Subcutaneous abdominal adipose tissue (tissue), 5 donors: ENCODE measurements at regions not wholly inside any gene's neighbourhood (a gene's known extent, or its start where the extent isn't known, plus 50 kb on each side); places are given as distances from the start of the nearest gene placed in this dataset.
"Not testable (repeated sequence)": the region's sequence is repeated elsewhere in the genome, so short reads cannot be mapped to it uniquely, and the experiment has no call there.

Experiments
- H3K27ac ChIP-seq: one replicate; pipeline ENCODE4 v1.7.0; 2013; ENCODE audit warnings: low read depth, mild to moderate bottlenecking, inconsistent platforms, low read length, moderate library complexity
- H3K27me3 ChIP-seq, 5 donors: one replicate each; pipeline ENCODE4 v1.7.0; 2013; ENCODE audit warnings: low read length in 5 of 5, inconsistent platforms in 1 of 5; ENCODE audit not compliant: control insufficient read depth in 5 of 5, insufficient read depth in 4 of 5
- H3K36me3 ChIP-seq, 5 donors: one replicate each; pipeline ENCODE4 v1.7.0; 2013; ENCODE audit warnings: low read length in 5 of 5; ENCODE audit not compliant: control insufficient read depth in 5 of 5, insufficient read depth in 5 of 5
- H3K4me1 ChIP-seq, 5 donors: one replicate each; pipeline ENCODE4 v1.7.0; 2013; ENCODE audit warnings: low read length in 5 of 5, mild to moderate bottlenecking in 3 of 5, moderate library complexity in 1 of 5; ENCODE audit not compliant: control insufficient read depth in 5 of 5, insufficient read depth in 5 of 5
- H3K4me3 ChIP-seq, 5 donors: one replicate each; pipeline ENCODE4 v1.7.0; 2013; ENCODE audit warnings: low read length in 5 of 5, low read depth in 1 of 5
- H3K9ac ChIP-seq, 5 donors: one replicate each; pipeline ENCODE4 v1.7.0; 2013; ENCODE audit warnings: low read length in 5 of 5, mild to moderate bottlenecking in 4 of 5, moderate library complexity in 3 of 5
- H3K9me3 ChIP-seq, 5 donors: one replicate each; pipeline ENCODE4 v1.7.0; 2013; ENCODE audit warnings: low read length in 5 of 5; ENCODE audit not compliant: control insufficient read depth in 5 of 5
- donor health status: healthy.
- donor health status: healthy.
- donor health status: healthy.
- donor health status: healthy.
- donor health status: healthy.

DNA sequence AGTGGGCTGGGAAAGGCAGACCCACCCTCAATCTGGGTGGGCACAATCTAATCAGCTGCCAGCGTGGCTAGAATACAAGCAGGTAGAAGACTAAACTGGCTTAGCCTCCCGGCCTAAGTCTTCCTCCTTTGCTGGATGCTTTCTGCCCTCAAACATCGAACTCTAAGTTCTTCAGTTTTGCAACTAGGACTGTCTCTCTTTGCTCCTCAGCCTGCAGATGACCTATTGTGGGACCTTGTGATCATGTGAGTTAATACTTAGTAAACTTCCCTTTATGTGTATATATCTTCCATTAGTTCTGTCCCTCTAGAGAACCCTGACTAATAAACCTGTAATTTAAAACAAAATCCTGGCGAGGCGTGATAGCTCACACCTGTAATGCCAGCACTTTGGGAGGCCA, 51.8 kb upstream of the SLC39A8 start:
- not testable (repeated sequence) for H3K36me3 ChIP-seq, H3K9me3 ChIP-seq, H3K4me1 ChIP-seq, H3K27ac ChIP-seq, H3K27me3 ChIP-seq, H3K9ac ChIP-seq, H3K4me3 ChIP-seq

DNA sequence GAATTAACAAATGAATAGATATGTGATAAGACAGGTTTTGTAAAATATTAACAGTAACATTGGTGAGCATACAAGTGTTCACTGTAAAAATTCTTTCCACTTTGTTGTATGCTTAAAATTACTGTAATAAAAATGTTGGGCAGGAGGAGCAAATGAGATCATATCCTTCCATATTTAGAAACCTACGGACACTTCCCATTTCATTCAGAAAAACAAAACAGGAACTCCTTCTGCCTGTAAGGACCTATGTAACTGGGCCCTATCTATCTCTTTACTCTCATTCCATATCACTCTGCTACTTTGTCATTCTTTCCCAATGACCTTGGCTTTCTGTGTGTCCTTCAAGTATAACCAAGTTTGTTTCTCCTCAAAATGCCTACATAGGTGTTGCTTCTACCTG, 53.7 kb upstream of the SLC39A8 start:
- H3K9me3 ChIP-seq, result no peaks in the 10 kb centered on the region
- H3K36me3 ChIP-seq, result no peaks in the 10 kb centered on the region
- peaks cover 0 to 6% (median 0%) of the 10 kb centered on the region in 5 donors for H3K4me1 ChIP-seq
- H3K27me3 ChIP-seq, result no peaks in the 10 kb centered on the region
- H3K27ac ChIP-seq, result no peak overlapping the region
- no peak overlapping the region for H3K4me3 ChIP-seq
- H3K9ac ChIP-seq, result no peak overlapping the region

DNA sequence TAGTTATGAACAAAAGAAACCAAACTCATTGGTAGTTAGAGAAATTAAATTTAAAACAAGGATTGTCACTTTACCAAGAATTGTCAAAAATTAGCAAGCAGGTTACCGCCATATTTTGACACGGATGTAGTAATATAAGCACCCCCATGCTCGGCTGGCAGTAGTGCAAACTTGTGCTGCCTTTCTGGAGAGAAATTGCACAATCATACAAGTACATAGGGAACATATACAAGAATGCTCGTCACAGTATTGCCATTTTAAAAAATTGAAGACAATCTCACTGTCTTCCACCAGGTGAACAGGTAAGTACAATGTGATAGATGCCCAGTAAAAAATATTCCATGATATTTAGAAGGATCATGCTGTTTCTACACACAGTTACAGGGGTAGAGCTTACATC, 55.6 kb upstream of the SLC39A8 start:
- H3K4me3 ChIP-seq, result no peak overlapping the region
- H3K9me3 ChIP-seq, result no peaks in the 10 kb centered on the region
- H3K27me3 ChIP-seq, result no peaks in the 10 kb centered on the region
- H3K4me1 ChIP-seq, result peaks cover 0 to 10% (median 8%) of the 10 kb centered on the region in 5 donors
- H3K27ac ChIP-seq, result no peak overlapping the region
- H3K9ac ChIP-seq, result no peak overlapping the region
- H3K36me3 ChIP-seq, result no peaks in the 10 kb centered on the region

DNA sequence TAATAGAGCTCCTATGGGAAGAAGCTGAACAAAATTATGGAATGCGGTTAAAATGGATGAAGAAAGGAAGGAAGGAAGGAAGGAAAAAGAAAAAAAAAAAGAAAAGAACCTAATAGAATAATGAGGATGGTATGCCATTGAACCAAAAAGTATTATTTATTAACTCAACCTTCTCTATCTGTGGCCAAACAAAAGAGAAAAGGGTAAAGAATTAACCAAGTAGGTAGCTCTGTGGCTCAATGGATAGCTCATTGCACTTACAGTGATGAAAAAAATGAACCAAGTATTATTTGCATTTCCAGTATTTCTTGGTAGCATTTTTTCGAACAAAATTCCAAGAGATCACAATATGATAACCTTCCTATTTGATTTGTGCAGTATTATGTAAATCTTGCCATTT, 56.9 kb upstream of the SLC39A8 start:
- Histone ChIP-seq H3K4me1 (peaks cover 0 to 10% (median 8%) of the 10 kb centered on the region in 5 donors), H3K36me3 (no peaks in the 10 kb centered on the region), H3K9ac (no peak overlapping the region), H3K4me3 (no peak overlapping the region), H3K9me3 (no peaks in the 10 kb centered on the region), H3K27me3 (no peaks in the 10 kb centered on the region), H3K27ac (no peak overlapping the region)

DNA sequence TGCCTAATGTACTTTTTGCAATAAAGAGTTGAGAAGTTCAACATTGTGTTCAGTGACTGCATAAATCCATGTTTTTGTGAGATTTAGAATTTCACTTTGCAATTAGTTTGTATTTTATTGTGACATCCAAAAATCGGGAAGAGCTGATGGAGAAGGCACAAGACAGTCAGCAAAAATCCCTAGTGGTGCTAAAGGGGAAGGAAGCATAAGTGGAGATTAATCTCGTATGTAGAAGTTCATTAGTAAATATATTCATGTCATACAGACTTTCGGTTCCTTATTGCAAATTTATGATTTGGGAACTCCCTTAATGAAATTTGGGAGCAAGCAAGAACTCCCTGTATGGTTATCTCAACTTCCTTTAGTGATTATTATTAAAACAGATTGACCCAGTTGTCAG, 57.8 kb upstream of the SLC39A8 start:
- H3K27me3 ChIP-seq, result no peaks in the 10 kb centered on the region
- no peak overlapping the region for H3K27ac ChIP-seq
- peaks cover 0 to 10% (median 8%) of the 10 kb centered on the region in 5 donors for H3K4me1 ChIP-seq
- H3K9ac ChIP-seq, result no peak overlapping the region
- H3K4me3 ChIP-seq, result no peak overlapping the region
- no peaks in the 10 kb centered on the region for H3K36me3 ChIP-seq
- H3K9me3 ChIP-seq, result no peaks in the 10 kb centered on the region

DNA sequence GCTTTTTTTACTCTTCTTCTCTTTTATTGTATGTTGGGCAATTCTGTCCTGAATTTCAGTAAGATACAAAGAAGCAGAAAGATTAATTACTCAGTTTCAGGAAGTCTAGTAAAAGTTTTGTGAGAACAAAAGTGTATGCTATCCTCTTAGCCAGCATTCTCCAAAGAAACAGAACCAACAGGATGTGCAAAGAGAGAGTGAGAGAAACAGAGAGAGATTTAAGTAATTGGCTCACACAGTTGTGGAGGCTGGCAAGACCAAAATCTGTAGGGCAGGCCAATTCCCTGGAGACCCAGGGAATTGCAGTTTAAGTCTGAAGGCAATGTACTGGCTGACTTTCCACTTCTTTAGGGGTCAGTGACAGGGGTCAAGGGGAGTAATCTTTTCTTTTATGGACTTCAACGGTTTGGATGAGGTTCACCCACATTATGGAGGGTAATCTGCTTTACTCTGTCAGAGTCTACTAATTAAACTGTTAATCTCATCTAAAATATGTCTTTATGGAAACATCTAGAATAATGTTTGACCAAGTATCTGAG, 59.2 kb upstream of the SLC39A8 start:
- no peaks in the 10 kb centered on the region for H3K9me3 ChIP-seq
- no peak overlapping the region for H3K4me3 ChIP-seq
- peak overlapping the region; percentile 4 for H3K27ac ChIP-seq
- H3K27me3 ChIP-seq, result no peaks in the 10 kb centered on the region
- H3K9ac ChIP-seq, result no peak overlapping the region
- H3K4me1 ChIP-seq, result peaks cover 0 to 8% (median 4%) of the 10 kb centered on the region in 5 donors
- no peaks in the 10 kb centered on the region for H3K36me3 ChIP-seq

DNA sequence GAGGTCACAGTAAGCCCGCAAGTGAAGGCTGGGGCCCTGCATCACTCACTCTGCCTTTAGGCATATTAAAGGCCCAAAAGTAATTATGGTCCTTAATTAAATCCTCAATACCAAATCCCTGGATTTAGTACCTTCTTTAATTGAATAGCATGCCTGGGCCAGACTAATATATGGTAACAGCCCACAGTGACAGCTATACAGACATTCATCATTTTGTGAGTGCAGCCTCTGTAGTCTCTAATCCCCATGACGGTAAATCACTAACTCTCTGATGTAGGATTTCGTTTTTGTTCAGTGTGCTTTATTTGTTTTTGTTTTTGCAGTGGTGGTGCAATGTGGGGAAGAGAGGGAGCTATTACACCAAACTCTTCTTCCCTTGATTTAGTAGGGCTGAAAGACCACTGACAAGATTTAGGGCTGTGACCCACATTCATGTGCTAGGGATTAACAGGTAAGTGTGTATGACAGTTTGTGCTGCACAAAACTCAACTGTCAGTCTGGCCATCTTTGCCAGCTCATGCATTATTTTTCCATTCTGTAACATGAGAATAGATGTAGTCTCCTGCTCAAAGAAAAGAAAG, 60.6 kb upstream of the SLC39A8 start:
- no peaks in the 10 kb centered on the region for H3K9me3 ChIP-seq
- no peak overlapping the region for H3K4me3 ChIP-seq

DNA sequence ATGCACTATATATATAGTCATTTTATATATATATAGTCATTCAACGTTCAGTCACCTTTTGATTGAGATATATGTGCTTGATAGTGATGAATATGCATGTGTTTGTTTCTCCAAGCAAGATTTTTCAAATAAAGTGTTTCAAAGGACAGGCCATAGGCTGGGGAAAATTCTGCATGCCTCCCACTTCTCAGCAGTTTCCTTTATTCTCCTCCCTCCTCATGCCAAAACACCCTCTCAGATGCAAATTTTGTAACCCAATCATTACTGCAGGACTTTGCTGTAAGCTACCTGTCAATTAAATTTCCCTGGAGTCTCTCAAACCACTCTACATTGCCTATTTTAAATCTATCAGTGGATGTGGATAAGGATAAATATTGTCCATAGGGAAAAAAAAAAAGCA, 65.6 kb upstream of the SLC39A8 start:
- not testable (repeated sequence) for H3K27me3 ChIP-seq, H3K9me3 ChIP-seq, H3K27ac ChIP-seq, H3K9ac ChIP-seq, H3K4me1 ChIP-seq, H3K36me3 ChIP-seq, H3K4me3 ChIP-seq

More for the DNA sequence above, 60.6 kb upstream of the SLC39A8 start:
- Histone ChIP-seq H3K36me3 (no peaks in the 10 kb centered on the region), H3K9ac (no peak overlapping the region), H3K4me1 (peaks cover 0 to 8% (median 4%) of the 10 kb centered on the region in 5 donors), H3K27ac (no peak overlapping the region), H3K27me3 (no peaks in the 10 kb centered on the region)

DNA sequence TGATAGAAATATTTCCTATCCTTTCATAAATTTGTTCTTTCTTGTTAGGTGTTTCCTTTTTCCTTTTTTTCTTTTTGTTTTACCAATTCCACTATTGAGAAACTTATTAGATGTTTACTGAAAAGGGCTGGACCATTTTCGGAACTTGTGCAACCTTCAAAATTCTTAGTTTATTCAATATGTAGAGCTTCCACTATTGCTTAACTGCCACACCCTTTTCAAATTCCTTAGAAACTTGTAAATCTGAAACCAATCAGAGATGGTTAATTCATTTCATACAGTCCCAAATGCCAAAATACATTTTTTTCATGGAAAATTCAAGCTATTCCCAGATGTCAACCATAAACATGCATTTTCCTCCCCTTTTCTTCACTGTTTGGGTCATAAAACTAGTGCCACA, 66.1 kb upstream of the SLC39A8 start:
- Histone ChIP-seq H3K27me3 (no peaks in the 10 kb centered on the region), H3K9ac (no peak overlapping the region), H3K4me3 (no peak overlapping the region), H3K36me3 (no peaks in the 10 kb centered on the region), H3K9me3 (no peaks in the 10 kb centered on the region), H3K4me1 (no peaks in the 10 kb centered on the region), H3K27ac (no peak overlapping the region)

DNA sequence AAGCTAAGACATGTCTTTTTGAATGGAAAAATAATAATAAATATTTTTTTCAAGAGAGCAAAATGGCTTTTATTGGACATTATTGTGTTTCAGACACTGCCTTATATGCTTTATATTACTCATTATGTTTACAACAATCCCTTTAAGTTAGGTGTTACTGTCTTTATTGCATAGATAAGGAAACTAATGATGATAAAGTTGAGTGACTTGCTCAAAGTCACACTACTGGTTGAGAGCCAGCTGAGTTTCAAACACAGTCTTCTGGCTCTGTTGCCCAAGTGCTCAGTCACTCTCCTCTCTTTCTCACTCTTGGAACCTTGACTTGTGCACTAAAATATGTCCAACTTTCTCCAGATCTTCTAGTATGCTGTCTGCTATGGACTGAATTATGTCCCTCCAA, 71.5 kb upstream of the SLC39A8 start:
- Histone ChIP-seq H3K4me3 (no peak overlapping the region), H3K9ac (no peak overlapping the region), H3K36me3 (no peaks in the 10 kb centered on the region), H3K9me3 (no peaks in the 10 kb centered on the region), H3K27ac (no peak overlapping the region), H3K27me3 (no peaks in the 10 kb centered on the region), H3K4me1 (peaks cover 0 to 6% (median 0%) of the 10 kb centered on the region in 5 donors)
